MV-4-11 (cell line): ENCODE measurements at regions not wholly inside any gene's neighbourhood (a gene's known extent, or its start where the extent isn't known, plus 50 kb on each side); places are given as distances from the start of the nearest gene placed in this dataset.

ENCODE experiments used
- DNase-seq: peaks from one replicate; lab custom pipeline; 2025; lab: John Stamatoyannopoulos, UW

GRCh38 chr1:212190169-212190568 lies 95.0 kb upstream of the PPP2R5A start:
- no peak for DNase-seq

GRCh38 chr1:212192261-212192998 lies 92.8 kb upstream of the PPP2R5A start:
- no peak for DNase-seq

GRCh38 chr1:212196355-212196754 lies 88.9 kb upstream of the PPP2R5A start:
- no peak for DNase-seq

GRCh38 chr1:212201461-212201860 lies 83.7 kb upstream of the PPP2R5A start:
- DNase-seq, result no peak

GRCh38 chr1:212203630-212204029 lies 81.6 kb upstream of the PPP2R5A start:
- no peak for DNase-seq

- no peak for DNase-seq
Observed at GRCh38 chr1:212205006-212205405, 80.2 kb upstream of the PPP2R5A start.

GRCh38 chr1:212205843-212206242 lies 79.4 kb upstream of the PPP2R5A start:
- DNase-seq, result no peak

- DNase-seq, result no peak
Observed at GRCh38 chr1:212207118-212207517, 78.1 kb upstream of the PPP2R5A start.

GRCh38 chr1:212207822-212208520 lies 77.2 kb upstream of the PPP2R5A start:
- DNase-seq, result no peak

GRCh38 chr1:212208978-212209644 lies 76.1 kb upstream of the PPP2R5A start:
- no peak for DNase-seq

- DNase-seq, result no peak
Observed at GRCh38 chr1:212211371-212211770, 73.8 kb upstream of the PPP2R5A start.

GRCh38 chr1:212212343-212212742 lies 72.9 kb upstream of the PPP2R5A start:
- no peak for DNase-seq

- DNase-seq, result no peak
Observed at GRCh38 chr1:212212906-212213305, 72.3 kb upstream of the PPP2R5A start.

- DNase-seq, result no peak
Observed at GRCh38 chr1:212213784-212214183, 71.4 kb upstream of the PPP2R5A start.

- DNase-seq, result no peak
Observed at GRCh38 chr1:212214325-212214724, 70.9 kb upstream of the PPP2R5A start.

- DNase-seq, result no peak
Observed at GRCh38 chr1:212215910-212216309, 69.3 kb upstream of the PPP2R5A start.

- no peak for DNase-seq
Observed at GRCh38 chr1:212217633-212218032, 67.6 kb upstream of the PPP2R5A start.

- DNase-seq, result no peak
Observed at GRCh38 chr1:212218065-212218464, 67.1 kb upstream of the PPP2R5A start.

- DNase-seq, result peak; percentile 62
Observed at GRCh38 chr1:212218911-212219310, 66.3 kb upstream of the PPP2R5A start.

- DNase-seq, result no peak
Observed at GRCh38 chr1:212219679-212220463, 65.3 kb upstream of the PPP2R5A start.

GRCh38 chr1:212221801-212222200 lies 63.4 kb upstream of the PPP2R5A start:
- no peak for DNase-seq

- DNase-seq, result no peak
Observed at GRCh38 chr1:212224102-212224501, 61.1 kb upstream of the PPP2R5A start.
